ENCODE measurements at regions not wholly inside any gene's neighbourhood (a gene's known extent, or its start where the extent isn't known, plus 50 kb on each side); places are given as distances from the start of the nearest gene placed in this dataset.

- no peak for DNase-seq
- no peak overlapping the region for H3K4me3 ChIP-seq
- no peak for ATAC-seq
- H3K9me3 ChIP-seq: peaks cover 43% of the 10 kb centered on the region
- TF ChIP-seq CTCF (IDR thresholded peaks at IDR 0.05): no peak
- H3K36me3 ChIP-seq (ENCODE audit: low read depth): no peaks in the 10 kb centered on the region
- intact Hi-C loops (cut with DNase I, micrococcal nuclease): no loop called here
- no peaks in the 10 kb centered on the region for H3K4me1 ChIP-seq (ENCODE audit: low read depth)
Observed at GRCh38 chr14:85056267-85056666, 473.7 kb upstream of the FLRT2 start.

- H3K4me3 ChIP-seq: no peak overlapping the region
- no peaks in the 10 kb centered on the region for H3K4me1 ChIP-seq (ENCODE audit: low read depth)
- H3K36me3 ChIP-seq (ENCODE audit: low read depth): no peaks in the 10 kb centered on the region
- intact Hi-C loops (cut with DNase I, micrococcal nuclease): no loop called here
- ATAC-seq (no peak), DNase-seq (no peak)
- peaks cover 37% of the 10 kb centered on the region for H3K9me3 ChIP-seq
- TF ChIP-seq CTCF (IDR thresholded peaks at IDR 0.05): no peak
Observed at GRCh38 chr14:85057221-85057620, 472.7 kb upstream of the FLRT2 start.

- no peak for ATAC-seq
Observed at GRCh38 chr14:85058150-85058549, 471.8 kb upstream of the FLRT2 start.

GRCh38 chr14:85060121-85060520, 469.8 kb upstream of the FLRT2 start:
- no peak overlapping the region for H3K4me3 ChIP-seq
- DNase-seq (no peak), ATAC-seq (no peak)
- H3K9me3 ChIP-seq: peaks cover 31% of the 10 kb centered on the region
- no peak for TF ChIP-seq CTCF (IDR thresholded peaks at IDR 0.05)
- no peaks in the 10 kb centered on the region for H3K36me3 ChIP-seq (ENCODE audit: low read depth)
- H3K4me1 ChIP-seq (ENCODE audit: low read depth): no peaks in the 10 kb centered on the region
- intact Hi-C loops (cut with DNase I, micrococcal nuclease): no loop called here

More at GRCh38 chr14:85058150-85058549, 471.8 kb upstream of the FLRT2 start:
- no peaks in the 10 kb centered on the region for H3K4me1 ChIP-seq (ENCODE audit: low read depth)
- no peak for TF ChIP-seq CTCF (IDR thresholded peaks at IDR 0.05)
- DNase-seq: no peak
- H3K4me3 ChIP-seq: no peak overlapping the region
- no peaks in the 10 kb centered on the region for H3K36me3 ChIP-seq (ENCODE audit: low read depth)
- H3K9me3 ChIP-seq: peaks cover 36% of the 10 kb centered on the region
- intact Hi-C loops (cut with DNase I, micrococcal nuclease): no loop called here

- ATAC-seq: no peak
- H3K9me3 ChIP-seq: peaks cover 24% of the 10 kb centered on the region
- no peak for DNase-seq
- no peaks in the 10 kb centered on the region for H3K4me1 ChIP-seq (ENCODE audit: low read depth)
- intact Hi-C loops (cut with DNase I, micrococcal nuclease): no loop called here
- no peaks in the 10 kb centered on the region for H3K36me3 ChIP-seq (ENCODE audit: low read depth)
- no peak for TF ChIP-seq CTCF (IDR thresholded peaks at IDR 0.05)
- H3K4me3 ChIP-seq: no peak overlapping the region
Observed at GRCh38 chr14:85061256-85061655, 468.7 kb upstream of the FLRT2 start.

- Histone ChIP-seq H3K4me3 (no peak overlapping the region), H3K36me3 (ENCODE audit: low read depth) (no peaks in the 10 kb centered on the region), H3K9me3 (peaks cover 17% of the 10 kb centered on the region), H3K4me1 (ENCODE audit: low read depth) (no peaks in the 10 kb centered on the region)
- intact Hi-C loops (cut with DNase I, micrococcal nuclease): no loop called here
- DNase-seq (no peak), ATAC-seq (no peak)
- TF ChIP-seq CTCF (IDR thresholded peaks at IDR 0.05): no peak
Observed at GRCh38 chr14:85063747-85064146, 466.2 kb upstream of the FLRT2 start.

Measured in mucosa of descending colon (tissue), 3 donors.